GM19463 (cell line): ENCODE measurements at regions not wholly inside any gene's neighbourhood (a gene's known extent, or its start where the extent isn't known, plus 50 kb on each side); places are given as distances from the start of the nearest gene placed in this dataset.
"Not testable (repeated sequence)": the region's sequence is repeated elsewhere in the genome, so short reads cannot be mapped to it uniquely, and the experiment has no call there.

Source experiments
- ATAC-seq: cut with Tn5 transposase; IDR thresholded peaks from one replicate; pipeline ENCODE4 v1.9.1; 2021; ENCODE audit warnings: mild to moderate bottlenecking, moderate library complexity; ENCODE audit not compliant: unreplicated experiment

DNA sequence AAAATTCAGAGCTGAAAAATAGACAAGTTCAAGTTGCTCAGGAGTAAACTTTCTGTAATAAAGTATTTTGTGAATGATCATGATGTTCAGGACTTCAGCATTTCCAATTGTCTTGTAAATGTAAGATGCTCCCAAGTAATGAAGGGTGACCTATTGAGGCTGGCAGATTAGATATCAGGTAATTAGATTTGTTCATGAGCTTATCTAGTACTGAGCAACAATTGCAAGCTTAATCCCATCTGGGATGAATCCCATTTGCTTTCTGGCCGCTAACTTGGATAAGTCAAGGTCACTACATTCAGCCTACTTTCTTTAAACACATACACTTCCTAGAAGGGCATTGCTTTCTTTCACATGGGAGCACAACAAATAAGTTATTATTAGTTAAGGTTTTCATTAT is 82.4 kb upstream of the ITGB1 start:
- ATAC-seq: no peak

DNA sequence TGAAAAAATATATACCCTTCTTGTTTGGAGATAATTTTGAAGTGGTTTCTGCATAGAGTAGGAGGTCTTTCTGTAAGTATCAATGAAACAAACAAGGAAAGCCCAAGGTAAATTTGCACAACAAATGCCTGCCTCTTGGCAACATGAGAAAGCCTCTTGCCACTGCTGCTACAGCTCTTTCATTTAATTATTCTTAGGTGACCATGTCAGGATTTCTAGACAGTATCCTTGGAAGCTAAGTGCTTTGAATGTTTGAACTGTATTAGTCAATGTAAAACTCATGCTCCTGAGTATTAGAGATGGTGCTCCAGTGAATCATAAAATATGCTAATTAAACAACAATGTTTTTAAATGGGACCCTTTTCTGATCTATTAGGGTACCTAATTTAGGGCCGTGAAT is 81.2 kb upstream of the ITGB1 start:
- no peak for ATAC-seq

DNA sequence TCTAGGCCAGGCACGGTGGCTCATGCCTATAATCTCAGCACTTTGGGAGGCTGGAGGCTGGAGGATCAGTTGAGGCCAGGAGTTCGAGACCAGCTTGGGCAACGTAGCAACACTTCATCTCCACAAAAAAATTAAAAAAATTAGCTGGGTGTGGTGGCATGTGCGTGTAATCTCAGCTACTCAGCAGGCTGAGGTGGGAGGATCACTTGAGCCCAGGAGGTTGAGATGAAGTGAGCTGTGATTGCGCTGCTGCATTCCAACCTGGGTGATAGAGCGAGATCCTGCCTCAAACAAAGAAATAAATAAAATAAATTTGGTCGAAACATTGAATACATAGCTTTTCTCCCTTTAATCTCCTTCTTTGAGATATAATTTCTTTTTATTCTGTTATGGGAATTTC is 80.6 kb upstream of the ITGB1 start:
- no peak for ATAC-seq

DNA sequence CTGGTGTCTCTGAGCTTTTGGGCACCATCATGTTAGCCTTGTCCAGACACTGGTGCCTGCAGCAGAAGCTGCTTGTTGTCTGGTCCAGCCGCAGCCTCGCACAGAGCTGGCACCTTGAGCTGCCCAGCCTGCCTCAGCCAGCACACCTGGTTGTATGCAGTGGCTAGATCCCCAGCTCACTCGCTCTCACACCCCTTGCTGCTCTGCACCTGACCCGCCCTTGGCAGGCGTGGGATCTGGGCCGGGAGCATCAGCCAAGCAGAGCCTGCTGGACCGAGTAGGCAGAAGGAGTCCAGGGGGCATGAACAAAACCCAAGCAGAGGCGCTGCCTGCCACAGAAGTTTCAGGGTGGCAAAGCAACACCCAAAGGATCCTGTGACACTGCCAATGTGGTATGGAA is 79.7 kb upstream of the ITGB1 start:
- no peak for ATAC-seq

DNA sequence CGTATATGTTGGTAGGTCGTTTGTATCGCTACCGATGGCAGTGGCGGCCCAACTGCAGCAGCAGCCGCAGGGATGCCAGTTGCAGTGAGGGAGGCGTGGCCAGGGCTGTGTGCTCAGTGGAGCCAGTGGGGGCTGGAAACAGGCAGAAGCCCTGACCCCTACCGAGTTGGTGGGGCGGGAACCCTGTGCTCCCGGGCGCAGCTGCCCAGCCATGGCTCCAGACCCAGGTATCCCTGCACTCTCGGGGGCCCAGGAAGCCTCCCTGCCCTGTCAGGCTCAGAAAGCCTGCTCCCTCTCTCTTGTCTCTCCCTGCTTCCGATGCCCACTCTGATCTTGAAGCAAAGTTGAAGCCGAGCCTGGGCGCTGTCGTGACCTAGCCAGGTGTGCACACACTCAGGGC is 78.6 kb upstream of the ITGB1 start:
- ATAC-seq: no peak

DNA sequence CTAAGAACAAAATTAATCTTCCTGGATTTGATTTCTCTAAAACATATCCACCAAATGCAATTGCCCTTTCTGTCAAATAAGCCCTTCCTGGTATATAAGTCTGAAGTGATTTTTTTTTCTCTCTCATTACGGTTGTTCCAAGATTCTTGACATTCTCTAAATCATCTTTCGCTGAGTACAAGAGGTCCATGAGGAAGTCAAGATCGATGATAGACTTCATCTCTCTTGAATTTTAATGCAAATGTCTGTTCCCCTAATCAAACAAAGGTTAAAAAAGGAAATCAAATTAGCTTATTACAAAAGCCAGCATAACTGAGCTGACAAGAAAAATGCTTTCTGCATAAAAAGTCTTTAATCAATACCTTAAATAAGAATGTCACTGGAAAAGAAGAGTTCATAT is 77.4 kb upstream of the ITGB1 start:
- no peak for ATAC-seq

DNA sequence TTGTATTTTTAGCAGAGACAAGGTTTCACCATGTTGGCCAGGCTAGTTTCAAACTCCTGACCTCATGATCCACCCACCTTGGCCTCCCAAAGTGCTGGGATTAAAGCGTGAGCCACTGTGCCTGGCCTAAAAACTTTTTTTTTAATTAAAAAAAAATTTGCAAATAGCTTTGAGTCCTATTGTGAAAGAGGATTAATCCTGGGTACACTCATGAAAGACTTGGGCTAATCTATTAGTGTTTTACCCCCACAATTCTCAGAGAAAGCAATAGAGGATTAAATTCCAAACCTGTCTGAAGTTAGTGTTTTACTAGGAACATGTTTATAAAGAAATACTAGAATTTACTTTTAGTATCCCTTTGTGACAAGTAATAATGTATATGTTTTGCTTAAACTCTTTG is 76.9 kb upstream of the ITGB1 start:
- no peak for ATAC-seq

DNA sequence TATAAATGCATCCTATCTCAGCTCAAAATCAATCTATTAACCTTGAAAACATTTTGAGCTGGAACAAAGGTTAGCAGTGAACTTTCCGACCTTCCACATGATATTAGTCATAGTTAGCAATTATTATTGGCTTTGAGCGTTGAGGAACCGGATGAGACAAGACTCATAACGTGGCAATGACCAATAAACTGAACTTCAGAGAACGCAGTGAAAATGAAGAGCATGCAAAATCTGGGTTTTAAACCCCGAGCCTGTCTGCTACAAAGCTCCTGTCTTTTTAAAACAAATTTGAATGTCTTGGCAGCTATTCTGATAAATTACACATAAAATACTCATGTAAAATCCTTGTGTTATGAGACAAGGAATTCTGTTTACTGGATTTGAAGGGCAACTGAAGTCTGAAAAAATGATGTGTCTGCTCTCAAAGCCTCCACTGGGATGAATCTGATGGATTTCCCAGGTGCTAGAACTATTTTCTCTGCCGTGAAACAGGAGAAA is 74.7 kb upstream of the ITGB1 start:
- ATAC-seq: no peak

DNA sequence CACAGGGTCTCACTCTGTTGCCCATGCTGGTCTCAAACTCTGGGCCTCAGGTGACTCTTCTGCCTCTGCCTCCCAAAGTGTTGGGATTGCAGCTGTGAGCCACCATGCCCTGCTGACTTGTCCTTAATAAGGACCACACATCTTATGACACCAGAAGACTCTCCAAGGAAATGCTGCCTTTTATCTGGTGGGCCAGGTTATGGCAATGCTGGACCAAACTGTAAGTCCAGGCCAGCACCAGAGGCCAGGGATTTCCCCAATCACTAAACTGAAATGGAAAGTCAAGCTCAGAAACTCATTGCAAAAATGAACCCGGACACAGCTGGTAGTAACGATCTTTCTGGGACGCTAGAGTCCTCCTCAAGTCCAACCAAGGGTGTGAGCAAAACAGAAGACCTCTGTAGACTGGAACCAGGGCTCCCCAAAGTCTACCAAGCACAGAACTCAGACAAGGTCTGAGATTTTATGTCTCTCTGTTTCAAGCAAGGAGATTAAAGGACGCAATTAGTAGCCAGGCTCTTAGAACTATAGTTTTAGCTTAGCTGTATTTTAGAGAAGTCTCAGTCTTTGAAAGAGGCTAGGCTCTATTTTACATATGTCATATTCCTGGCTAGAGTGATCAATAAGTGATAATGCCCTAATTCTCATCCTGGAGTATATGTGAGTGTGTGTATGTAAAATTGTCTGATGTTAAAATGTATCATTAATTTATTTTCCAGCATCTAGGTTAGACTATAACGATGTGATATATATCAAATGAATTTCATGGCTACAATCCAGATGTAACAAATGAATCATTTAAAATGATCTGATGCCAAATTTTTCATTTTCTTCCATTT is 74.0 kb upstream of the ITGB1 start:
- ATAC-seq: no peak

DNA sequence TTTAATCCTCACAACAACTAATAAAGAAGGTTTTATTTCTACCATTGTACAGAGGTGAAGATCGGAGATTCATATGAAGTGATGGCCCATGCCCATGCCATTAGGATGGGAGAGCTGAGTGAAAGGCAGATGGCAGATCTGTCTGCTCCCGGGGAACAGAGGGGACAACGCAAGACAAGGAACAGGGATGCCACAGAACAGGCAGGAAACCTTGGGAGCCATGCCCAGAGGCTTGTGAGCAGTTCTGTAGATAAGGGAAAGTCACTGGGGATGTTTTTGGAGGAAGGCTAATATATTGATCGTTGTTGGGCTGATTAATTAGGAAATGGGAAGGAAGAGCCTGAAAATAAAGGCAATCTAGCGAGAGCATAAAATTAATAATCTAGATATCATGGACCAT is 73.1 kb upstream of the ITGB1 start:
- ATAC-seq: no peak

DNA sequence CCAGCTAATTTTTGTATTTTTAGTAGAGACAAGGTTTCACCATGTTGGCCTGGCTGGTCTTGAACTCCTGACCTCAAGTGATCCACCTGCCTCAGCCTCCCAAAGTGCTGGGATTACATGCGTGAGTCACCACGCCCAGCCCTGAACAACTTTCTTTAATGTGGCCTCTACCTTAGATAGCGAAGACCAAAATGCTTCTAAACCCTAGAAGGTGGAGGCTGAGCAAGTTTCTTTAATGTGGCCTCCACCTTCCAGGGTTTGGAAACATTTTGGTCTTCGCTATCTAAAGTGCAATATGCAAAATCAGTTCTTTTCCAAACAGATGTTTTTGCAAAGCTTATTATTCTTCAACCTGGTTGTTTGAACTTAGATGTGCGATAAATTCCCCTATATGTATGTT is 70.5 kb upstream of the ITGB1 start:
- not testable (repeated sequence) for ATAC-seq

DNA sequence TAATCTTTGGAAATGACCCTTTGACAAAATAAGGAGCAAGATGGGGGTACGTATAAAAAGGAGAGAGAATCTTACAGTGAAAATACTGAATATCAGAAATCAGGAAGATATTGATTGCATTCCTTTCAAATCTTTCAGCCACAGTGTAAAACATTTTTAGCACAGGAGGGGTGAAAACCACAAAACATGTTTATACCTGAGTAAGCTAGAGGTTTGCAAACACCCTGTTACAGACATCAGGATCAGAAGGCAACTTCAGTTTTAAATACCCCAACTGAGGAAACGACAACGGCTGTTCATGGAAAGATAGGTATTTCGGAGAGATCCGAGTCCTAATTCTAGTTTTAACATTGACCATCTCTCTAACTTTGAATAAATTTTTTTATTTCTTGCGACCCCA is 69.1 kb upstream of the ITGB1 start:
- ATAC-seq: no peak

DNA sequence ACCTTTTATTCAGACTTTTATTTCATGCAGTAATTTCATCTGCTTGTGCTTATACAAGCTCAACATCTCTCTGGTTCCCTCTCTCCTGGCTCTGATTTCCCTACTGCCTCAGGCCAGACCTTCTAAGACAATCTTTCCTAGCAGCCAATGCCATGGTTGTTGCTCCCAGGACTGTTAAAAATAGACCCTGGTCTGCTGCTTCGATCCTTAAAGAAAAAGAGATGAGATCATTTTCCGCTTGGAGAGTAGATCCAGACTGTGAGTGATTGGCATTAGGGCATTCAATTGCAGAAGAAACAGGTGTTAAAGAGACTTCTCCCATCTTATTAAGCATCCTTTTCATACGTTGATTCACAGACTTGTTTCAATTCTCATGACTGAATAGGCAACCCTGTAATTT is 68.4 kb upstream of the ITGB1 start:
- no peak for ATAC-seq

DNA sequence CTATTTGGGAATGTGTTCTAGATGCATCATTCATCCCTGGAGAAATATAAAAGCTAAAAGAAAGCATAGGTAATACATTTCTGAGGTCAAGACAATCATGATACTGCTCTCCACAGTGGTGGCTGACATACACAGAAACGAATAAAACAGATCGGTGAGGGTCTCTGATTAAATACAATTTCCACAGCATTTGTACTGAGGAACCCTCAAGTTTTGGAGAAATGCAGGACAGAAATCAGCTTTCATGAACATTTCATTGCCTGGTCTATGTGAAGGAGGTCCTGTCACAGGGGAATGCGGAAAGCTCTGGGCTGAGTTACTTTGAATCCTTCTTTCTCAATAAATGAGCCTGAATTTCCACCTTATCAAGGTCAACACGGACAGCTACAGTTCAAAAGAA is 67.9 kb upstream of the ITGB1 start:
- no peak for ATAC-seq

DNA sequence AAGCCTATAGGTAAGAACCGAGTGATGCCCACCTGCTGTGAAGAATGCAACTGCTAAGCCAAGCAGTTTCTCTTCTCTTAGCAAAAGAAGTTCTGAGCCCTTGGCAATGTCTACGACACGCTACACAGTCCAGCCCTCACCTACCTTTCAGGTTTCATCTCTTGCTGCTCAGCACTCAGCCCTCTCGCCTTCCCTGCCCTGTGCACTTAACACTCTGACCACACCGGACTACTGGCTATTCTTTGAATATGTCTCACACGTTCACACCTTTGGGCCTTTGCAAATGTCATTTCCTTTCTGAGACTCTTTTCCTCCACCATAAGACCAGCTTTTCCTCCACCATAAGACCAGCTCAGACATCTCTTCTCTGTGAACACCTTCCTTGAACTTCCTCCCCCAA is 67.0 kb upstream of the ITGB1 start:
- no peak for ATAC-seq

DNA sequence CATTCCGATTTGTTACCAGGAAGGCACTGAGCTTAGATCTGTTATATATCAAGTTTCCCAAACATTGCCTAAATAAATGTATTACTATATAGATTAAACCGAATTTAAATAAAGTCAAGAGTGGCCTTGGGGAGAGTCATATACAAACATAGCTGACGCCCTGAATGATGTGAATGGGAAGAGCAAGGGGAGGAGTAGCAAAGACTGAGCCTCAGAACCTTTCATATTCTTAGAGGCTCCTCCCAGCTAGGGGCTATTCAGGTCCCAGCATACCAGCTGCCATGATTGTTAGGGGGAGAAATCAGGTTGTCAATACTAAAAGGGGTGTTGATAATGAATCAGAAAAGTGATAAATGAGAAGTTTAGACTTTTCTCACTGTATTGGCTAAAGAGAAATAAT is 64.7 kb upstream of the ITGB1 start:
- no peak for ATAC-seq

DNA sequence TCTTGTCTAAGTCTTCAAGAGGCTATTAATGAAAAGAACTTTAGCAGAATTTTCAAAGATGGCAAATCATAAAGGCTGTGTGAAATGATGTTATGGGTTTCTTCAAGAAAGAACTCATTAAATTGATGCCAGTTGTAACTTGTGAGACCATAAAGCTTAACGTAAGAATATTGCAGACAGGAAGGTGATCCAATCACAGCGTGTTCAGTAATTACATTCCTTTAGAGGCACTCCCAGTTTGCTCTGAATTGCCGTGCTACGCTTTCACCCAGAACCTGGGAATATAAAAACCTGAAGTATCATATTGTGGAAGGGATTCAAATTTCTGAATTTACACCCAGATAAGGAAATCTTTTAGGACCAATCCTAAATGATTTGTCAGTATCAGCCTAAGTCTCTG is 64.1 kb upstream of the ITGB1 start:
- no peak for ATAC-seq

DNA sequence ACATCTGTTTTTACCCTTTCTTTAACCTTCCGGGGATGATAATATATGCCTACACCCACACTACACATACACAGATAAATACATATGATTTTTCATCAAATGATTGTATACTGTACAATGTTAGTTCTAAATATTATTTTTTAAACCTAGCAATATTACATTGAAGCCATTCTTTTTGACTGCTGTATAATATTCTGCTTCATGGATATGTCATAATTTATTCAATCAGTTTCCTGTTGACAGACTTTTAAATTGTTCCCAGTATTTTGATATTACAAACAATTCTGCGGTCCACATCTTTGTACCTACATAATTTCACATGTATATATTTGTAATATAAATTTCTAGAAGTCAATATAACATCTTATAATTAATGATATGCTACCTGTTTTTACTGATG is 59.0 kb upstream of the ITGB1 start:
- no peak for ATAC-seq

DNA sequence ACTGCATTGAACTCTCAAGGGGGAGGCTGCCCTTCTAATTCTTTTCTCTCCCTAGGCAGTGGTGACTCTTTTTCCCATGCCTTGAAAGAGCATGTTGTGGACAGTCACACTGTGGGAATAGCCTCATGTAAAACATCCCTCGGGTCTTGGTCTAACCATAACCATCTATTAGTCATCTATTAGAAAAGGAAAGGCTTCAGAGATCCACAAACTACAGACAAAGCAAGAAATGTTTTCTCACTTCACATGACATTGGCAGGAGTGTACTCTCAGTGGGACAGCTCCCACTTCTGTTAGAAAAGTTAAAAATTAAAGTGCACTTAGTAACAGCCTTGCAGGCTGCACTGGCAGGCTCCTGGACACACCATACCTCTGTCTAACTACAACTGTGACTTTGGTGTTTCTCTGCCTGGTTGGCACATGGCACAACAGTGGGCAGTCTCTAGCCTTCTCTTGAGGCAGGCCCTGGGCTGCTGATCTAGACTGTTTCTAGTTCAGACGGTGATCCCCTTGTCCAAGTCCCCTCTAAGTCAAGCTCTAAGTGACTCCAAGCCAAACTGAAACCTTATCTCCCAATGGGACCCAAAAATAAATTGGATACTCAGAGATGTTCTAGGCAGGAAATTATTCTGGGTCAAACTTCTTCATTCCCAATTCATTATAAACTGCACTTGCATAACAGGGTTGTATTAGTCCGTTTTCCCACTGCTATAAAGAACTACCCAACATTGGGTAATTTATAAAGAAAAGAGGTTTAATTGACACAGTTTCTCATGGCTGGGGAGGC is 57.9 kb upstream of the ITGB1 start:
- ATAC-seq: no peak

DNA sequence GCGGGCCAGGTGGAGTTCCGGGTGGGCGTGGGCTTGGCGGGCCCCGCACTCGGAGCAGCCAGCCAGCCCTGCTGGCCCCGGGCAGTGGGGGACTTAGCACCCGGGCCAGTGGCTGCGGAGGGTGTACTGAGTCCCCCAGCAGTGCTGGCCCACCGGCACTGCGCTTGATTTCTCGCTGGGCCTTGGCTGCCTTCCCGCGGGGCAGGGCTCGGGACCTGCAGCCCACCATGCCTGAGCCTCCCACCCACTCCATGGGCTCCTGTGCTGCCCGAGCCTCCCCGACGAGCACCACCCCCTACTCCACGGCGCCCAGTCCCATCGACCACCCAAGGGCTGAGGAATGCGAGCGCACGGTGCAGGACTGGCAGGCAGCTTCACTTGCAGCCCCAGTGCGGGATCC is 55.3 kb upstream of the ITGB1 start:
- not testable (repeated sequence) for ATAC-seq

DNA sequence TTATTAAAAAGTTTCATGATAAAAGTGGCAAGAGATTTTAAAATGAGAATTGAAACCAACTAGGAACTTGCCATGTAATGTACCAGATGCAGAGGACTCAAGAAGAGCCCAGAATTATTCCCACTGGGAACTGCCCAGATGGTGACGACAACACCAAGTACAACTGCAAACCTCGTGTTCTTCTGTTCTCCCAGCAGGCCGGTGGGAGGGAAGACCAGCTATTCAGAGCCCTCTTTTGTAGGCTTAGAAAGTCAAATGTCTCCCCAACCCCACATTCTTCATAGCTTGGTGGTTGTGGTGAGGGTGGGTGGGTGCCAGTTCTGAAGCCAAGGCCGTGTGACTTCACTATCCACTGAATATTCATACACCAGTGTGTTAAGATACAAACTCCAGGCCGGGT is 54.3 kb upstream of the ITGB1 start:
- no peak for ATAC-seq
